ENCODE measurements at regions not wholly inside any gene's neighbourhood (a gene's known extent, or its start where the extent isn't known, plus 50 kb on each side); places are given as distances from the start of the nearest gene placed in this dataset.

DNA sequence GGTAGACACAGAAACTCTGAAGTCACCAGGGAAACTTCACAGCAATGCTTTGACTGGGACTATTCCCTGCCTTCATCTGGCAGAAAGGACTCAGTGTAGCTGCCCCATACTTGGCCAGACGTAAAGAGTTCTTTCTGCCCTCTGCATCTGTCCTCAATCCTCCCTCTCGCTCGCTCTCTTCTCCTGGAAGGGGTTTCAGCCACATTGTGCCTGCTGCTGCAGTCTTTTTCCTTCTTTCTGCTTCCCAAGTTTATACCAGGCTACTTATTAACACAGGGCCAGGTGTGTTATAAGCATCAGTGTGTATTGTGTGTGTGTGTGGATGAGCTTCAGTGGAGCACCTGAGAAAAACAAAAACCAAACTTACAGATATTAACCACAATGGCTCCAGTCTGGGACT, 638.4 kb downstream of the ACTR3B start:
- in situ Hi-C loops (cut with HindIII; ENCODE audit: extremely low pct_ligation_motif_present, low pct_unique_long_range_greater_than_20kb) = no loop called here
- H3K4me1 ChIP-seq (ENCODE audit: insufficient read depth, low read length) = no peaks in the 10 kb centered on the region
- no peak overlapping the region for H3K4me3 ChIP-seq (replicated peaks in 1 of 3; ENCODE audit: insufficient read depth in 1 of 3, low read depth in 2 of 3, low read length in 3 of 3)
- no peak for ATAC-seq
- POLR2A ChIA-PET = no interaction called here
- no peak overlapping the region for H2AFZ ChIP-seq (ENCODE audit: low read length)
- no peak overlapping the region for H3K4me2 ChIP-seq (ENCODE audit: low read depth, low read length)
- H3K9ac ChIP-seq (ENCODE audit: insufficient read depth, low read depth, low read length) = no peak overlapping the region
- CTCF ChIA-PET (ENCODE audit: low intra/inter-chr PET ratio, low total read pairs) = no interaction called here
- no peaks in the 10 kb centered on the region for H3K27me3 ChIP-seq (ENCODE audit: control insufficient read depth in 1 of 2, insufficient read depth in 2 of 2, low read length in 2 of 2)
- H3K27ac ChIP-seq (ENCODE audit: extremely low read length, insufficient read depth, low read length) = no peak overlapping the region
- FAIRE-seq = no peak
- no peaks in the 10 kb centered on the region for H3K79me2 ChIP-seq (ENCODE audit: insufficient read depth, low read length)
- peaks cover 41% of the 10 kb centered on the region for H3K9me3 ChIP-seq (ENCODE audit: low read length)
- no peaks in the 10 kb centered on the region for H4K20me1 ChIP-seq (ENCODE audit: insufficient read depth, low read length)
- H3K36me3 ChIP-seq (replicated peaks in 1 of 2; ENCODE audit: control insufficient read depth in 1 of 2, insufficient read depth in 2 of 2, low read length in 2 of 2) = no peaks in the 10 kb centered on the region
- no peak for DNase-seq (ENCODE audit: low spot score)
- intact Hi-C loops (cut with micrococcal nuclease; ENCODE audit: unreplicated experiment) = no loop called here
- BruUV-seq (replicated peaks) = no TSS peak
- WGBS (ENCODE audit: low lambda C conversion rate) = 12% methylated on average over 3 of the region's 3 CpGs
- TF ChIP-seq ZNF605 (CRISPR knock-in tag; IDR thresholded peaks at IDR 0.05) (no peak), PHF21A (CRISPR knock-in tag; IDR thresholded peaks at IDR 0.05) (no peak), IKZF4 (CRISPR knock-in tag; IDR thresholded peaks at IDR 0.05; ENCODE audit: borderline replicate concordance, low read depth, not compliant biosample characterization) (no peak), ZSCAN12 (CRISPR knock-in tag; IDR thresholded peaks at IDR 0.05) (no peak), DNMT3B (CRISPR knock-in tag; conservative IDR thresholded peaks at IDR 0.05) (no peak), SOX5 (CRISPR knock-in tag; IDR thresholded peaks at IDR 0.05; ENCODE audit: borderline replicate concordance) (no peak), ERF (CRISPR knock-in tag; IDR thresholded peaks at IDR 0.05) (no peak), ZSCAN31 (CRISPR knock-in tag; IDR thresholded peaks at IDR 0.05; ENCODE audit: low read depth) (no peak), HCFC1 (IDR thresholded peaks at IDR 0.05; ENCODE audit: low read depth, low read length) (no peak), ZNF260 (CRISPR knock-in tag; IDR thresholded peaks at IDR 0.05; ENCODE audit: borderline replicate concordance, low read depth) (no peak), TSC22D2 (CRISPR knock-in tag; IDR thresholded peaks at IDR 0.05; ENCODE audit: borderline replicate concordance) (no peak), ZFP36 (IDR thresholded peaks at IDR 0.05; ENCODE audit: borderline replicate concordance, low read depth, low read length, partially characterized antibody) (no peak)
- TF ChIP-seq, protein P1, sequence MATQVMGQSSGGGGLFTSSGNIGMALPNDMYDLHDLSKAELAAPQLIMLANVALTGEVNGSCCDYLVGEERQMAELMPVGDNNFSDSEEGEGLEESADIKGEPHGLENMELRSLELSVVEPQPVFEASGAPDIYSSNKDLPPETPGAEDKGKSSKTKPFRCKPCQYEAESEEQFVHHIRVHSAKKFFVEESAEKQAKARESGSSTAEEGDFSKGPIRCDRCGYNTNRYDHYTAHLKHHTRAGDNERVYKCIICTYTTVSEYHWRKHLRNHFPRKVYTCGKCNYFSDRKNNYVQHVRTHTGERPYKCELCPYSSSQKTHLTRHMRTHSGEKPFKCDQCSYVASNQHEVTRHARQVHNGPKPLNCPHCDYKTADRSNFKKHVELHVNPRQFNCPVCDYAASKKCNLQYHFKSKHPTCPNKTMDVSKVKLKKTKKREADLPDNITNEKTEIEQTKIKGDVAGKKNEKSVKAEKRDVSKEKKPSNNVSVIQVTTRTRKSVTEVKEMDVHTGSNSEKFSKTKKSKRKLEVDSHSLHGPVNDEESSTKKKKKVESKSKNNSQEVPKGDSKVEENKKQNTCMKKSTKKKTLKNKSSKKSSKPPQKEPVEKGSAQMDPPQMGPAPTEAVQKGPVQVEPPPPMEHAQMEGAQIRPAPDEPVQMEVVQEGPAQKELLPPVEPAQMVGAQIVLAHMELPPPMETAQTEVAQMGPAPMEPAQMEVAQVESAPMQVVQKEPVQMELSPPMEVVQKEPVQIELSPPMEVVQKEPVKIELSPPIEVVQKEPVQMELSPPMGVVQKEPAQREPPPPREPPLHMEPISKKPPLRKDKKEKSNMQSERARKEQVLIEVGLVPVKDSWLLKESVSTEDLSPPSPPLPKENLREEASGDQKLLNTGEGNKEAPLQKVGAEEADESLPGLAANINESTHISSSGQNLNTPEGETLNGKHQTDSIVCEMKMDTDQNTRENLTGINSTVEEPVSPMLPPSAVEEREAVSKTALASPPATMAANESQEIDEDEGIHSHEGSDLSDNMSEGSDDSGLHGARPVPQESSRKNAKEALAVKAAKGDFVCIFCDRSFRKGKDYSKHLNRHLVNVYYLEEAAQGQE (IDR thresholded peaks at IDR 0.05; ENCODE audit: borderline replicate concordance in 1 of 2, low read depth in 1 of 2, low read length in 2 of 2) = no peak
- TF ChIP-seq, protein P2, sequence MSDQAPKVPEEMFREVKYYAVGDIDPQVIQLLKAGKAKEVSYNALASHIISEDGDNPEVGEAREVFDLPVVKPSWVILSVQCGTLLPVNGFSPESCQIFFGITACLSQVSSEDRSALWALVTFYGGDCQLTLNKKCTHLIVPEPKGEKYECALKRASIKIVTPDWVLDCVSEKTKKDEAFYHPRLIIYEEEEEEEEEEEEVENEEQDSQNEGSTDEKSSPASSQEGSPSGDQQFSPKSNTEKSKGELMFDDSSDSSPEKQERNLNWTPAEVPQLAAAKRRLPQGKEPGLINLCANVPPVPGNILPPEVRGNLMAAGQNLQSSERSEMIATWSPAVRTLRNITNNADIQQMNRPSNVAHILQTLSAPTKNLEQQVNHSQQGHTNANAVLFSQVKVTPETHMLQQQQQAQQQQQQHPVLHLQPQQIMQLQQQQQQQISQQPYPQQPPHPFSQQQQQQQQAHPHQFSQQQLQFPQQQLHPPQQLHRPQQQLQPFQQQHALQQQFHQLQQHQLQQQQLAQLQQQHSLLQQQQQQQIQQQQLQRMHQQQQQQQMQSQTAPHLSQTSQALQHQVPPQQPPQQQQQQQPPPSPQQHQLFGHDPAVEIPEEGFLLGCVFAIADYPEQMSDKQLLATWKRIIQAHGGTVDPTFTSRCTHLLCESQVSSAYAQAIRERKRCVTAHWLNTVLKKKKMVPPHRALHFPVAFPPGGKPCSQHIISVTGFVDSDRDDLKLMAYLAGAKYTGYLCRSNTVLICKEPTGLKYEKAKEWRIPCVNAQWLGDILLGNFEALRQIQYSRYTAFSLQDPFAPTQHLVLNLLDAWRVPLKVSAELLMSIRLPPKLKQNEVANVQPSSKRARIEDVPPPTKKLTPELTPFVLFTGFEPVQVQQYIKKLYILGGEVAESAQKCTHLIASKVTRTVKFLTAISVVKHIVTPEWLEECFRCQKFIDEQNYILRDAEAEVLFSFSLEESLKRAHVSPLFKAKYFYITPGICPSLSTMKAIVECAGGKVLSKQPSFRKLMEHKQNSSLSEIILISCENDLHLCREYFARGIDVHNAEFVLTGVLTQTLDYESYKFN (CRISPR knock-in tag; conservative IDR thresholded peaks at IDR 0.05) = no peak
- TF ChIP-seq, protein P3, sequence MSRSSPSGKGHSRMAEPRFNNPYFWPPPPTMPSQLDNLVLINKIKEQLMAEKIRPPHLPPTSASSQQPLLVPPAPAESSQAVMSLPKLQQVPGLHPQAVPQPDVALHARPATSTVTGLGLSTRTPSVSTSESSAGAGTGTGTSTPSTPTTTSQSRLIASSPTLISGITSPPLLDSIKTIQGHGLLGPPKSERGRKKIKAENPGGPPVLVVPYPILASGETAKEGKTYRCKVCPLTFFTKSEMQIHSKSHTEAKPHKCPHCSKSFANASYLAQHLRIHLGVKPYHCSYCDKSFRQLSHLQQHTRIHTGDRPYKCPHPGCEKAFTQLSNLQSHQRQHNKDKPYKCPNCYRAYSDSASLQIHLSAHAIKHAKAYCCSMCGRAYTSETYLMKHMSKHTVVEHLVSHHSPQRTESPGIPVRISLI (CRISPR knock-in tag; IDR thresholded peaks at IDR 0.05; ENCODE audit: borderline replicate concordance) = no peak
- TF ChIP-seq, protein P4, sequence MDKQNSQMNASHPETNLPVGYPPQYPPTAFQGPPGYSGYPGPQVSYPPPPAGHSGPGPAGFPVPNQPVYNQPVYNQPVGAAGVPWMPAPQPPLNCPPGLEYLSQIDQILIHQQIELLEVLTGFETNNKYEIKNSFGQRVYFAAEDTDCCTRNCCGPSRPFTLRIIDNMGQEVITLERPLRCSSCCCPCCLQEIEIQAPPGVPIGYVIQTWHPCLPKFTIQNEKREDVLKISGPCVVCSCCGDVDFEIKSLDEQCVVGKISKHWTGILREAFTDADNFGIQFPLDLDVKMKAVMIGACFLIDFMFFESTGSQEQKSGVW (CRISPR knock-in tag; IDR thresholded peaks at IDR 0.05; ENCODE audit: borderline replicate concordance) = no peak
